Activated CD8-positive, alpha-beta T cell treated with anti-CD3 and anti-CD28 coated beads for 36 hours (primary cell): ENCODE measurements at regions not wholly inside any gene's neighbourhood (a gene's known extent, or its start where the extent isn't known, plus 50 kb on each side); places are given as distances from the start of the nearest gene placed in this dataset.
"Not testable (repeated sequence)": the region's sequence is repeated elsewhere in the genome, so short reads cannot be mapped to it uniquely, and the experiment has no call there.

Experiments used
- ATAC-seq: fragments of 200-7000 bp; cut with Tn5 transposase; one replicate; pipeline ENCODE4 v1.10.0; 2021; ENCODE audit warnings: mild to moderate bottlenecking, moderate library complexity
- CTCF ChIA-PET: fragments of 350-600 bp; sonication (Branson Sonifier 250); formaldehyde crosslinking; loops from one replicate; lab custom pipeline; 2021; ENCODE audit warnings: antibody characterized with exemption; lab: Charles Lee
- POLR2A ChIA-PET: fragments of 350-600 bp; sonication (Branson Sonifier 250); formaldehyde crosslinking; loops from one replicate; lab custom pipeline; 2021; ENCODE audit warnings: antibody characterized with exemption; lab: Charles Lee
- DNase-seq: peaks from one replicate; pipeline ENCODE4 v3.0.0-alpha.2; 2020
- H3K27ac Mint-ChIP-seq: one replicate; pipeline ENCODE4 v1.8.0; 2021; ENCODE audit warnings: mild to moderate bottlenecking, mixed read lengths
- H3K27me3 Mint-ChIP-seq: one replicate; pipeline ENCODE4 v1.8.0; 2021; ENCODE audit warnings: mixed read lengths
- H3K36me3 Mint-ChIP-seq: one replicate; pipeline ENCODE4 v1.8.0; 2021; ENCODE audit warnings: low read depth, mixed read lengths
- H3K4me1 Mint-ChIP-seq: one replicate; pipeline ENCODE4 v1.8.0; 2021; ENCODE audit warnings: low read depth, mixed read lengths
- H3K4me3 Mint-ChIP-seq: one replicate; pipeline ENCODE4 v1.8.0; 2021; ENCODE audit warnings: mild to moderate bottlenecking, moderate library complexity, mixed read lengths
- H3K9me3 Mint-ChIP-seq: one replicate; pipeline ENCODE4 v1.8.0; 2021; ENCODE audit warnings: mixed read lengths
- CTCF ChIP-seq: fragments of 200-600 bp; IDR thresholded peaks from one replicate; pipeline ENCODE4 v1.8.0; 2022; ENCODE audit warnings: antibody characterized with exemption, mild to moderate bottlenecking
- intact Hi-C: fragments of 100-400 bp; cut with micrococcal nuclease; formaldehyde crosslinking; loops from one replicate; pipeline ENCODE4 v1.10.0; 2022

GRCh38 chr7:51389216-51389812 lies 72.7 kb upstream of the COBL start:
- CTCF ChIA-PET, H3K36me3 Mint-ChIP-seq, intact Hi-C loops, H3K27ac Mint-ChIP-seq, H3K4me3 Mint-ChIP-seq, H3K9me3 Mint-ChIP-seq, DNase-seq, POLR2A ChIA-PET, H3K27me3 Mint-ChIP-seq, ATAC-seq, H3K4me1 Mint-ChIP-seq: not testable (repeated sequence)

GRCh38 chr7:51388241-51388640 lies 71.6 kb upstream of the COBL start:
- H3K4me1 Mint-ChIP-seq, H3K27ac Mint-ChIP-seq, CTCF ChIA-PET, DNase-seq, H3K27me3 Mint-ChIP-seq, ATAC-seq, POLR2A ChIA-PET, H3K36me3 Mint-ChIP-seq, H3K9me3 Mint-ChIP-seq, H3K4me3 Mint-ChIP-seq, intact Hi-C loops: not testable (repeated sequence)

DNA sequence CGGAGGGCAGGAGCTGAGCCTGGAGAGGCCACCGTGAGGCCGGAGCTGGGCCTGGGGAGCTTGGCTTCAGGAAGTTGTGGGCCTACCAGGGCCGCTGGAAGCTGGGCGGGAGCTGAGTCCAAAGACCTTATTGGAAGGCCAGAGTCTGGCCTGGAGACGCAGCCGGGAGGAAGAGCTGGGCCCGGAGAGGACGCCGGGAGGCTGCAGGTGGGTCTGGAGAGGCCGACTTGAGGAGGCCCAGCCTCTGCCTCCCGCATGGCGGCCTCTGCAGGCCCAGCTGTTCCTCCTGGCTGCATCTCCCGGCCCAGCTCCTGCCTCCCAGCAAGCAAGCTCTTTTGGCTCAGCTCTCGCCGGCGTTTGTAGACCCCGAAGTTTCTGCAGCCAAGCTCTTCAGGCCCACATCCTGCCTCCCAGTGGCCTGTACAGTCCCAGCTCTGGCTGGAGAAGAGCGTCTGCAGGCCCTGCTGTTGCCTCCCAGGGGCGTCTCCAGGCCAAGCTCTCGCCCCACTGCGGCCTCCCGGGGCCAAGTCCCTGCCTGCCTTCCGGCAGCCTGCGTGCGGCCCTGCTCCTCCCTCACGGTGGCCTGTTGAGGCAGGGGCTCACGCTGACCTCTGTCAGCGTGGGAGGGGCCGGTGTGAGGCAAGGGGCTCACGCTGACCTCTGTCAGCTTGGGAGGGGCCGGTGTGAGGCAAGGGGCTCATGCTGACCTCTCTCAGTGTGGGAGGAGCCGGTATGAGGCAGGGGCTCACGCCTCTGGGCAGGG lies 70.4 kb upstream of the COBL start:
- H3K27me3 Mint-ChIP-seq, DNase-seq, CTCF ChIA-PET, H3K9me3 Mint-ChIP-seq, POLR2A ChIA-PET, ATAC-seq, intact Hi-C loops, H3K36me3 Mint-ChIP-seq, H3K27ac Mint-ChIP-seq, H3K4me3 Mint-ChIP-seq, H3K4me1 Mint-ChIP-seq: not testable (repeated sequence)

DNA sequence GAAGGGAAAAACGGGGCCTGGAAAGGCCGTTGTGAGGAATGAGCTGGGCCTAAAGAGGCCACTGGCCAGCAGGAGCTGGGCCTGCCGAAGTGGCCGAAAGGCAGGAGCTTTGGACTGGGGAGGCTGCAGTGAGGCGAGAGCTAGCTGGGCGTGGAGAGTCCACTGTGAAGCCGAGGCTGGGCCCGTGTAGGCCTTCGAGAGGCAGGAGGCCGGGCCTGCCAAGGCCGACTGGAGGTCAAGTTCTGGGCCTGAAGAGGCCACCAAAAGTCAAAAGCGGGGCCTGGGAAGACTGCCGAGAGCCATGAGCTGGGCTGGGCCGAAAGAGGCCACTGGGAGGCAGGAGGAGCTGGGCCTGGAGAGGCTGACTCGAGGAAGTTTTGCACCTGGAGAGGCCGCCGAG lies 69.6 kb upstream of the COBL start:
- DNase-seq, H3K4me3 Mint-ChIP-seq, H3K36me3 Mint-ChIP-seq, CTCF ChIA-PET, H3K4me1 Mint-ChIP-seq, H3K9me3 Mint-ChIP-seq, intact Hi-C loops, H3K27me3 Mint-ChIP-seq, H3K27ac Mint-ChIP-seq, POLR2A ChIA-PET, ATAC-seq: not testable (repeated sequence)

- H3K4me3 Mint-ChIP-seq, H3K9me3 Mint-ChIP-seq, DNase-seq, intact Hi-C loops, H3K27me3 Mint-ChIP-seq, POLR2A ChIA-PET, H3K36me3 Mint-ChIP-seq, CTCF ChIA-PET, H3K27ac Mint-ChIP-seq, ATAC-seq, H3K4me1 Mint-ChIP-seq: not testable (repeated sequence)
These were observed 65.6 kb upstream of the COBL start for GRCh38 chr7:51382243-51382642.

- no peak for ATAC-seq
- Mint-ChIP-seq H3K4me3 (no peak overlapping the region), H3K4me1 (no peaks in the 10 kb centered on the region), H3K27ac (no peak overlapping the region), H3K36me3 (no peaks in the 10 kb centered on the region), H3K27me3 (no peaks in the 10 kb centered on the region), H3K9me3 (no peaks in the 10 kb centered on the region)
- CTCF ChIA-PET, result interaction anchor here (0.9 to 1.9 kb wide), 2 partner anchors 214 to 215 kb away, joined by 3 to 7 read pairs; no protein-coding TSS in a partner anchor
- TF ChIP-seq CTCF, result no peak
- no peak for DNase-seq
- intact Hi-C loops, result no loop called here
- POLR2A ChIA-PET, result no interaction called here
These were observed 59.9 kb upstream of the COBL start for GRCh38 chr7:51376420-51377092.

DNA sequence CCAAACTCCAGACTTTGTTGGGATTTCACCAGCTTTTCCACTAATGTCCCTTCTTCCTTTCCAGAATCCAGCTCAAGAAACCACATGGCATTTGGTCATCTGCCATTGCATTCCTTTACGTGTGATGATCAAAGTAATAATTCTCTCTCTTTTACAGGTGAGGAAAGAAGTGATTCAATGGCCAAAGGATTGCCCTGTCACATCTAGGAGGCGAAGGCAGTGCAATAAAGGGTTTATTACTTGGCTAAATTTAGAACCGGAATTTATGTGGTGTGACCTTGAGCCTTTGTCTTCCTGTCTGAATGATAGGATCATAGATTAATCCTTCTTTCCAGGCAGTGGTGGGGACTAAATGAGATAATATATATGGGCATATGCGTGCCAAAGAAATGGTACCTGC lies 58.3 kb upstream of the COBL start:
- DNase-seq, result no peak
- no peaks in the 10 kb centered on the region for H3K36me3 Mint-ChIP-seq
- no peaks in the 10 kb centered on the region for H3K9me3 Mint-ChIP-seq
- no peaks in the 10 kb centered on the region for H3K27me3 Mint-ChIP-seq
- H3K27ac Mint-ChIP-seq, result no peak overlapping the region
- ATAC-seq, result no peak
- no peak overlapping the region for H3K4me3 Mint-ChIP-seq
- no peaks in the 10 kb centered on the region for H3K4me1 Mint-ChIP-seq
- ChIA-PET CTCF (interaction anchor here (1.0 to 1.9 kb wide), 2 partner anchors 55 to 214 kb away, joined by 3 to 7 read pairs; no protein-coding TSS in a partner anchor), POLR2A (no interaction called here)
- TF ChIP-seq CTCF, result no peak
- intact Hi-C loops, result no loop called here

GRCh38 chr7:51373607-51374006 lies 57.0 kb upstream of the COBL start:
- H3K4me3 Mint-ChIP-seq, H3K4me1 Mint-ChIP-seq, H3K36me3 Mint-ChIP-seq, ATAC-seq, H3K27me3 Mint-ChIP-seq, POLR2A ChIA-PET, H3K27ac Mint-ChIP-seq, DNase-seq, H3K9me3 Mint-ChIP-seq, intact Hi-C loops: not testable (repeated sequence)
- CTCF ChIA-PET, result interaction anchor here (0.8 kb wide), 1 partner anchor 213 kb away, joined by 4 read pairs; no protein-coding TSS in a partner anchor
